GM12875 (cell line): ENCODE measurements at regions not wholly inside any gene's neighbourhood (a gene's known extent, or its start where the extent isn't known, plus 50 kb on each side); places are given as distances from the start of the nearest gene placed in this dataset.

Source experiments
- H3K4me3 ChIP-seq: one replicate; pipeline ENCODE4 v1.5.1; 2011; ENCODE audit warnings: low read depth, low read length, control low read depth
- TF ChIP-seq, protein P1 (sequence below): IDR thresholded peaks from 2 replicates; pipeline ENCODE4 v1.5.1; 2011; ENCODE audit warnings: low read depth, mild to moderate bottlenecking, control low read depth, inconsistent platforms, low read length, moderate library complexity, borderline replicate concordance; ENCODE audit not compliant: insufficient read depth

DNA sequence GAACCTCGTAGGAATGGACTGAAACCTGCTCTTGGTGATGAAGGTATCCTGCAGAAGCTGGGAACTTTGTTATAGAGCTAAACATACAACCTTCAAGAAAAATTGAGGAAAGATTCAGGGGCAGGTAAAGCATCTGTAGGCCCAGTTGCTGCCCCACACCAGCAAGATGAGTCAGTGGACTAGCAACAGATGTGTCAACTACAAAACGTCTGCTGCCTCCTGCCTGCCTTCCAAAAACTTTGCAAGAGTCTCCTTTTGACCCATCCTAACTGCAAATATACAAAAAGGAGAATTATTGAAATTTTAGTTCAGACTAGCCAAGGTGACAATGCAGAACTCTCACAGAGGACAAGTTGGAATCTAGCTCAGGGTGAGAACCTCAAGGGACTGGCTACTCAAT is 60.9 kb upstream of the TMTC1 start:
- no peak overlapping the region for H3K4me3 ChIP-seq
- TF ChIP-seq, protein P1, sequence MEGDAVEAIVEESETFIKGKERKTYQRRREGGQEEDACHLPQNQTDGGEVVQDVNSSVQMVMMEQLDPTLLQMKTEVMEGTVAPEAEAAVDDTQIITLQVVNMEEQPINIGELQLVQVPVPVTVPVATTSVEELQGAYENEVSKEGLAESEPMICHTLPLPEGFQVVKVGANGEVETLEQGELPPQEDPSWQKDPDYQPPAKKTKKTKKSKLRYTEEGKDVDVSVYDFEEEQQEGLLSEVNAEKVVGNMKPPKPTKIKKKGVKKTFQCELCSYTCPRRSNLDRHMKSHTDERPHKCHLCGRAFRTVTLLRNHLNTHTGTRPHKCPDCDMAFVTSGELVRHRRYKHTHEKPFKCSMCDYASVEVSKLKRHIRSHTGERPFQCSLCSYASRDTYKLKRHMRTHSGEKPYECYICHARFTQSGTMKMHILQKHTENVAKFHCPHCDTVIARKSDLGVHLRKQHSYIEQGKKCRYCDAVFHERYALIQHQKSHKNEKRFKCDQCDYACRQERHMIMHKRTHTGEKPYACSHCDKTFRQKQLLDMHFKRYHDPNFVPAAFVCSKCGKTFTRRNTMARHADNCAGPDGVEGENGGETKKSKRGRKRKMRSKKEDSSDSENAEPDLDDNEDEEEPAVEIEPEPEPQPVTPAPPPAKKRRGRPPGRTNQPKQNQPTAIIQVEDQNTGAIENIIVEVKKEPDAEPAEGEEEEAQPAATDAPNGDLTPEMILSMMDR: no peak

DNA sequence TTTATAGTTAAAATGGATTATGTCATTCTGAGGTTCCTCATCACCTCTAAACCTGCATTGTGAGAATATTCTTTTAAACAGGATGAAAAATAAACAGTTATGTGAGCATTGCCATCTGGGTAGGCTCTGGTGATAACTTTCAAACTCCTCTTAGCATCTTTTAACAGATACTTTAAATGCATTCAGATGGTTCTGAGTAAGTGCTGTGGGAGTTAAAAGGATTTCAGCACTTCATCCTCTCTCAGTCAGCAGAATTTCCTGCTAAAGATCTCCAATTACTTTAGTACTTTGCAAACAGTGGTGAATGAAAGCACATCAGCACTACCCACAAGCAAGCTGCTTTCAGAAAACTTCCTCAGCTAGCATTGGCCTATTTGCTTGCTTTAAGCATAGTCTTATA is 59.3 kb upstream of the TMTC1 start:
- TF ChIP-seq, protein P1: no peak
- no peak overlapping the region for H3K4me3 ChIP-seq

DNA sequence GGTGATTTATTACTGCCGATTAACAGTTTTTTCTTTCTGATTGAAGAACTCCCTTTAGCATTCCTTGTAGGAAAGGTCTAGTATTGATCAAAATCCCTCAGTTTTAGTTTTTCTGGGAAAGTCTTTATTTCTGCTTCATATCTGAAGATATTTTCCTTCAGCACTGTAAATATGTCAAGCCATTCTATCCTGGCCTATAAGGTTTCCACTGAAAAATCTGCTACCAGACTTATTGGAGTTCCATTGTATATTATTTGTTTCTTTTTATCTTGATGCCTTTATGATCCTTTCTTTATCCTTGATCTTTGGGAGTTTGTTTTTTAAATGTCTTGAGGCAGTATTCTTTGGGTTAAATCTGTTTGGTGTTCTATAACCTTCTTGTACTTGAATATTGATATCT is 55.0 kb upstream of the TMTC1 start:
- H3K4me3 ChIP-seq: no peak overlapping the region
- TF ChIP-seq, protein P1: no peak
